Right atrium auricular region (tissue), 2 donors: ENCODE measurements at regions not wholly inside any gene's neighbourhood (a gene's known extent, or its start where the extent isn't known, plus 50 kb on each side); places are given as distances from the start of the nearest gene placed in this dataset.

Source experiments
- DNase-seq: peaks from one replicate; pipeline ENCODE4 v3.0.0-alpha.2; 2019; ENCODE audit warnings: low spot score
- H3K27ac ChIP-seq, 2 donors: fragments of 200-600 bp; sonication (generic); 1 replicate in 1 of 2; 2 replicates in 1 of 2; pipeline ENCODE4 v1.5.1; 2016 to 2019
- H3K27me3 ChIP-seq, 2 donors: fragments of 200-600 bp; sonication (generic); one replicate each; pipeline versions ENCODE4 v1.5.1 to v1.6.0; 2017 to 2019
- H3K36me3 ChIP-seq: fragments of 200-600 bp; sonication (generic); one replicate; pipeline ENCODE4 v1.5.1; 2016
- H3K4me1 ChIP-seq, 2 donors: fragments of 200-600 bp; sonication (generic); one replicate each; pipeline versions ENCODE4 v1.5.1 to v1.6.0; 2017 to 2019
- H3K4me3 ChIP-seq, 2 donors: fragments of 200-600 bp; sonication (generic); 1 replicate in 1 of 2; 2 replicates in 1 of 2; pipeline ENCODE4 v1.5.1; 2017 to 2019; ENCODE audit warnings: mild to moderate bottlenecking in 1 of 2, moderate library complexity in 1 of 2
- H3K9me3 ChIP-seq, 2 donors: fragments of 200-600 bp; sonication (generic); one replicate each; pipeline ENCODE4 v1.5.1; 2019
- TF ChIP-seq, protein P1 (sequence below), 2 donors: fragments of 200-600 bp; sonication (generic); IDR thresholded peaks; one replicate each; pipeline ENCODE4 v1.5.1; 2019; ENCODE audit warnings: antibody characterized with exemption in 2 of 2

DNA sequence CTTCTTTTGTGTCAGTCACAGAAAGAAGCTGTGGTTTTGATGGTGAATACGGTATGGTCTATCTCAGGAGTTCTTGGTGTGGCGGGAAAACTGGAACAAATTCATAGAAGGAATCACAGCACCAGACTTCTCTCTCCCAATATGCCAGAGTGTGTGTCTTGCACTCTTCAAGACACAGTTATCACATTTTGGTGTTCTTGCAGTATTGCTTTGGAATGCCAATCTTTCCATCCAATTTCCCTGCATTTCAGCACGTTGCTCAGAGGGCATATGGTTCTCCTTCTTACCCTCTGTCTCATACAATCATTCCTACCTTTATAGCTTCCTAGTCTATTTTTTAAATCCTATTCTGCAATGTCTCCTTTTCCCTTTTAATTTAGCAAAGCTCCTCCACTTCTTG lies 216.3 kb downstream of the TMEM182 start:
- H3K9me3 ChIP-seq, result no peaks in the 10 kb centered on the region
- H3K36me3 ChIP-seq, result no peaks in the 10 kb centered on the region
- H3K27me3 ChIP-seq, result no peaks in the 10 kb centered on the region
- no peak overlapping the region for H3K4me3 ChIP-seq
- DNase-seq, result no peak
- no peaks in the 10 kb centered on the region for H3K4me1 ChIP-seq
- TF ChIP-seq, protein P1, sequence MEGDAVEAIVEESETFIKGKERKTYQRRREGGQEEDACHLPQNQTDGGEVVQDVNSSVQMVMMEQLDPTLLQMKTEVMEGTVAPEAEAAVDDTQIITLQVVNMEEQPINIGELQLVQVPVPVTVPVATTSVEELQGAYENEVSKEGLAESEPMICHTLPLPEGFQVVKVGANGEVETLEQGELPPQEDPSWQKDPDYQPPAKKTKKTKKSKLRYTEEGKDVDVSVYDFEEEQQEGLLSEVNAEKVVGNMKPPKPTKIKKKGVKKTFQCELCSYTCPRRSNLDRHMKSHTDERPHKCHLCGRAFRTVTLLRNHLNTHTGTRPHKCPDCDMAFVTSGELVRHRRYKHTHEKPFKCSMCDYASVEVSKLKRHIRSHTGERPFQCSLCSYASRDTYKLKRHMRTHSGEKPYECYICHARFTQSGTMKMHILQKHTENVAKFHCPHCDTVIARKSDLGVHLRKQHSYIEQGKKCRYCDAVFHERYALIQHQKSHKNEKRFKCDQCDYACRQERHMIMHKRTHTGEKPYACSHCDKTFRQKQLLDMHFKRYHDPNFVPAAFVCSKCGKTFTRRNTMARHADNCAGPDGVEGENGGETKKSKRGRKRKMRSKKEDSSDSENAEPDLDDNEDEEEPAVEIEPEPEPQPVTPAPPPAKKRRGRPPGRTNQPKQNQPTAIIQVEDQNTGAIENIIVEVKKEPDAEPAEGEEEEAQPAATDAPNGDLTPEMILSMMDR (IDR thresholded peaks at IDR 0.05), result no peak
- no peak overlapping the region for H3K27ac ChIP-seq

DNA sequence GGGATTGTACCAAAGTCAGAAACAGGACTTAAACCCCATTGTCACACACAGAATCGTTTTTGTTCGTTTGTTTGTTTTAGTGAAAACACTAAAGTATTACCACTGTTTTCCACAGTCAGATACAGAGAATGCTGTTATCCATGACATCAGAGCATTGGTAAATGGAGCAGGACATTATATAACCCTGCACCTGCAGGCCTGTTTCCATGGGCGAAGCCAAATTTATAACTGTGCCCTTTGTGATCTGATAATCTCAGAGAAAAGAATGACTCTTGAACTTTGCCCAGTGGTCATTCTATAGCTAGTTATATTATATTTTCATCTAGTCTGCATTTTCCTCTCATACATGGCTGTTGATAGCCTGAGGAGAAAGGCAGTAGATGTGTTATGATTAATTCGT lies 217.6 kb downstream of the TMEM182 start:
- TF ChIP-seq, protein P1 (IDR thresholded peaks at IDR 0.05), result no peak
- no peaks in the 10 kb centered on the region for H3K9me3 ChIP-seq
- no peaks in the 10 kb centered on the region for H3K4me1 ChIP-seq
- no peak overlapping the region for H3K4me3 ChIP-seq
- H3K36me3 ChIP-seq, result no peaks in the 10 kb centered on the region
- DNase-seq, result no peak
- H3K27me3 ChIP-seq, result no peaks in the 10 kb centered on the region
- no peak overlapping the region for H3K27ac ChIP-seq

DNA sequence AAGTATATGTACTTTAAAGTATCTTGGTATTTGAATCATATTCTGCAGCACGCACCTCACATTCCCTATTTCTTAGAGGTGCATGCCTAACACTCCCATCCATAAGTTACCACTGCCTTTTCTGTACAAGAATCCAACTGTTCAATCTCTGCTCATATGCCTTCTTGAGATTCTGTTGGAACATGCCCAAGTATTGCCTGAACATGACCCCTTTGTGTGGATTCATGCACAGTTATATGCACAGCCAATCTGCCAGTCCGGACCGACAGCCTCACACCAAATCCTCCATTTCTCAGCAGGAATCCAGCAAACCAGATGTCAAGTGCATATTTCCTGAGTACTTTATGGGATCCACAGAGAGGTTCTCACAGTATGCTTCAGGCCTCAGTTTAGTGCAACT lies 222.0 kb downstream of the TMEM182 start:
- H3K27me3 ChIP-seq, result no peaks in the 10 kb centered on the region
- TF ChIP-seq, protein P1 (IDR thresholded peaks at IDR 0.05), result no peak
- H3K4me1 ChIP-seq, result no peaks in the 10 kb centered on the region
- no peak overlapping the region for H3K4me3 ChIP-seq
- DNase-seq, result no peak
- no peaks in the 10 kb centered on the region for H3K9me3 ChIP-seq
- H3K36me3 ChIP-seq, result no peaks in the 10 kb centered on the region
- H3K27ac ChIP-seq, result no peak overlapping the region

DNA sequence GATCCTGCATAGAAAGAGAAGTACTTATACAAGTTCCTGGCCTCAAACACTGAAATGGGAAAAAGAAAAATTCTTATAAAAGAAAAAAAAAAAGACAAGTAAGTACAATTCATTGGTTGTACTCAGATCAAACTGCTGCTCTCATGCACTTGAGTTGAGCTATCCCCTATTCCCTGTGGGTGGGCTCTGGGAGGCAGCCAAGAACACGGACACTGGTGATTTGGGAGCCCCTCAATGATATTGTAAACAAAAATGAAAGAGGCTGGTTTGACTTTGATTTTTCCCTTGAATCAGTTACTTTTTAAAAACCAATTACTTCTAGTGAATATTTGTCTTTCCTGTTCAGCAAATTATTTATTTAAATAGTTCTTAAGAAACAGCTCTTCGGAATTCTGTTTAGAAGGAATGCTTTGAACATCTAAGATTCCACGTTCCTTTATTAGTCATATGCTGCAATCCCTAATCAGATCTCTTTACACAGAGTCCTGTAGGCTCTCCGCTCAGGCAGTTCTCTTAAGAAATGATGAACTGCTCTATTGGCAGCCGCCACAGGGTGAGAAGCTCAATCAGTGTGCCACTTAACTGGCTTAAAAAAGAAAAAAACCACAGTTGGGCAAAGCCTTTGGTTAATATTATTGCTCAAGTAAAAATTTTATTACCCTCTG lies 225.1 kb downstream of the TMEM182 start:
- no peak overlapping the region for H3K4me3 ChIP-seq
- no peaks in the 10 kb centered on the region for H3K27me3 ChIP-seq
- no peak overlapping the region for H3K27ac ChIP-seq
- no peaks in the 10 kb centered on the region for H3K36me3 ChIP-seq
- H3K9me3 ChIP-seq, result no peaks in the 10 kb centered on the region
- TF ChIP-seq, protein P1 (IDR thresholded peaks at IDR 0.05), result no peak
- no peak for DNase-seq
- H3K4me1 ChIP-seq, result no peaks in the 10 kb centered on the region

DNA sequence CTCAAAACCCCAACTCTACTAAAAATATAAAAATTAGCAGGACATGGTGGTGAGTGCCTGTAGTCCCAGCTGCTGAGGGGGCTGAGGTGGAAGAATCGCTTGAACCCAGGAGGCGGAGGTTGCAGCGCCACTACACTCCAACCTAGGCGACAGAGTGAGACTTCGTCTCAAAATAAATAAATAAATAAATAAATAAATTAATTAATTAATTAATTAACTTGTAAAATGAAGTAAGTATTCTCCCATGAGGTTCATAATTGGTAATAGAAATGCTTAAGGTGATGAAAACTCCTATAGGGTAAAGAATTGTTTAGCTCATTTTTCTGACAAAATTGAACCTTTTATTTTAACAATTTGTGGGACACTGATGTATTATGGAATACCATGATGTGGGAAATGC lies 230.8 kb downstream of the TMEM182 start:
- no peaks in the 10 kb centered on the region for H3K4me1 ChIP-seq
- H3K9me3 ChIP-seq, result no peaks in the 10 kb centered on the region
- no peaks in the 10 kb centered on the region for H3K27me3 ChIP-seq
- no peak for DNase-seq
- no peak overlapping the region for H3K27ac ChIP-seq
- TF ChIP-seq, protein P1 (IDR thresholded peaks at IDR 0.05), result no peak
- no peaks in the 10 kb centered on the region for H3K36me3 ChIP-seq
- H3K4me3 ChIP-seq, result no peak overlapping the region

DNA sequence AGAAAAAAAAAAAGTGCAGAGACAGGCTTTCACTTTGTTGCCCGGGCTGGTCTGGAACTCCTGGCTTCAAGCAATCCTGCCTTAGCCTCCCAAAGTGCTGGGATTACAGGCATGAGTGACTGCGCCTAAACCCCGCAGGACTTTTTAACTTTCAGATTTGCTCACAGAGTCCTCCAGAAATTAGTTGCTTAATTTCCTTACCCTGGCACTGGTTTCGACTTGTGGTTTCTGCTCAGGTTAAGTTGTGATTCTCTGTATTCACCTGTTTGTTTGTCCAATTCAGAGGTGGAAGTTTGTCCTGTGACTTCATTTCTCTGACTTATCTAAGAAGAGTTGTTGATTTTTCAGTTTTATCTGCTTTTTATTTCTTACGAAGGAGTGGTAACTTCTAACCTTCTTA lies 238.1 kb downstream of the TMEM182 start:
- no peaks in the 10 kb centered on the region for H3K36me3 ChIP-seq
- no peak for DNase-seq
- TF ChIP-seq, protein P1 (IDR thresholded peaks at IDR 0.05), result no peak
- no peaks in the 10 kb centered on the region for H3K27me3 ChIP-seq
- no peak overlapping the region for H3K27ac ChIP-seq
- H3K9me3 ChIP-seq, result peaks cover 0 to 5% of the 10 kb centered on the region in 2 donors
- no peaks in the 10 kb centered on the region for H3K4me1 ChIP-seq
- no peak overlapping the region for H3K4me3 ChIP-seq
